HG02759 (cell line): ENCODE measurements at regions not wholly inside any gene's neighbourhood (a gene's known extent, or its start where the extent isn't known, plus 50 kb on each side); places are given as distances from the start of the nearest gene placed in this dataset.
A peak's percentile ranks its signal among the peaks of the same experiment; 100 is the strongest.
"Not testable (repeated sequence)": the region's sequence is repeated elsewhere in the genome, so short reads cannot be mapped to it uniquely, and the experiment has no call there.

ENCODE experiments used
- ATAC-seq: cut with Tn5 transposase; IDR thresholded peaks from one replicate; pipeline ENCODE4 v1.9.1; 2021; ENCODE audit warnings: mild to moderate bottlenecking, moderate library complexity; ENCODE audit not compliant: unreplicated experiment

GRCh38 chr4:173475751-173476150, 54.3 kb downstream of the HAND2 start:
- ATAC-seq = no peak

- ATAC-seq = no peak
Measured at GRCh38 chr4:173469622-173470021, 60.4 kb downstream of the HAND2 start.

GRCh38 chr4:173468314-173468713, 61.7 kb downstream of the HAND2 start:
- no peak for ATAC-seq

- ATAC-seq = no peak
Measured at GRCh38 chr4:173466101-173466500, 63.9 kb downstream of the HAND2 start.

GRCh38 chr4:173464481-173464880, 65.5 kb downstream of the HAND2 start:
- ATAC-seq = no peak

- no peak for ATAC-seq
Measured at GRCh38 chr4:173463816-173464215, 64.9 kb upstream of the SCRG1 start.

GRCh38 chr4:173461170-173461569, 62.3 kb upstream of the SCRG1 start:
- ATAC-seq = no peak

- no peak for ATAC-seq
Measured at GRCh38 chr4:173459857-173460256, 60.9 kb upstream of the SCRG1 start.

- ATAC-seq = no peak
Measured at GRCh38 chr4:173457893-173458292, 59.0 kb upstream of the SCRG1 start.

GRCh38 chr4:173451435-173451834, 52.5 kb upstream of the SCRG1 start:
- not testable (repeated sequence) for ATAC-seq

GRCh38 chr4:173450281-173450680, 51.4 kb upstream of the SCRG1 start:
- ATAC-seq = no peak

GRCh38 chr4:173449380-173449717, 50.4 kb upstream of the SCRG1 start:
- ATAC-seq = no peak

GRCh38 chr4:173448608-173449379, 49.9 kb upstream of the SCRG1 start:
- ATAC-seq = peak; percentile 63
